ES-I3 (cell line): ENCODE measurements at regions not wholly inside any gene's neighbourhood (a gene's known extent, or its start where the extent isn't known, plus 50 kb on each side); places are given as distances from the start of the nearest gene placed in this dataset.

ENCODE experiments used
- H3K36me3 ChIP-seq: 2 replicates; pipeline ENCODE4 v1.6.1; 2013; ENCODE audit warnings: mild to moderate bottlenecking, low read length, control low read depth, moderate library complexity; ENCODE audit not compliant: insufficient read depth
- H3K4me1 ChIP-seq: 2 replicates; pipeline ENCODE4 v1.6.1; 2013; ENCODE audit warnings: mild to moderate bottlenecking, control low read depth, low read length; ENCODE audit not compliant: insufficient read depth
- H3K9ac ChIP-seq: 2 replicates; pipeline ENCODE4 v1.6.1; 2013; ENCODE audit warnings: low read depth, mild to moderate bottlenecking, low read length, moderate library complexity
- H3K9me3 ChIP-seq: 2 replicates; pipeline ENCODE4 v1.6.1; 2013; ENCODE audit warnings: mild to moderate bottlenecking, low read length, moderate library complexity; ENCODE audit not compliant: control insufficient read depth, insufficient read depth

GRCh38 chr1:163823017-163823416, 501.3 kb downstream of the NUF2 start:
- Histone ChIP-seq H3K9me3 (no peaks in the 10 kb centered on the region), H3K36me3 (no peaks in the 10 kb centered on the region), H3K4me1 (no peaks in the 10 kb centered on the region), H3K9ac (no peak overlapping the region)

- Histone ChIP-seq H3K9ac (no peak overlapping the region), H3K9me3 (no peaks in the 10 kb centered on the region), H3K4me1 (no peaks in the 10 kb centered on the region), H3K36me3 (no peaks in the 10 kb centered on the region)
Measured at GRCh38 chr1:163824006-163824405, 502.3 kb downstream of the NUF2 start.

DNA sequence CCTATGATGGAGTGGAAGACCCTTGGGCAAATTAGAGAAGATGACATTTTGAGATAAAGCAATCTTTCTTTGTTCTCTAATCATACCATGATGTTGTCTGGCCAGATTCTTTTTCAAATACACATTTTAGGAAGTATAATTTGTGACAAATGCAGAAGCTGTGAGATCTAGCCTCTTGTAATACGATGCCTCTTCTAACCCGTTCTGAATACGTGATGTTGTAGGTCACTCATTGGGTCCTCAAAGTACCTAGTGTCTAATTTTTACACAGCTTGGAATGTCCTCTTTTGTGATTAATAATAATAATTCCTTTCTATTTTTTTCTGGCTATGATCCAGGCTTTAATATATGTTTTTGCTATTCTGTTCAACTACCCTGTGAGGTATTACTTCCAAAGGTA, 502.7 kb downstream of the NUF2 start:
- Histone ChIP-seq H3K9me3 (no peaks in the 10 kb centered on the region), H3K4me1 (no peaks in the 10 kb centered on the region), H3K36me3 (no peaks in the 10 kb centered on the region), H3K9ac (no peak overlapping the region)

- no peaks in the 10 kb centered on the region for H3K4me1 ChIP-seq
- no peaks in the 10 kb centered on the region for H3K36me3 ChIP-seq
- H3K9me3 ChIP-seq: no peaks in the 10 kb centered on the region
- H3K9ac ChIP-seq: no peak overlapping the region
Measured at GRCh38 chr1:163826500-163826899, 504.7 kb downstream of the NUF2 start.

DNA sequence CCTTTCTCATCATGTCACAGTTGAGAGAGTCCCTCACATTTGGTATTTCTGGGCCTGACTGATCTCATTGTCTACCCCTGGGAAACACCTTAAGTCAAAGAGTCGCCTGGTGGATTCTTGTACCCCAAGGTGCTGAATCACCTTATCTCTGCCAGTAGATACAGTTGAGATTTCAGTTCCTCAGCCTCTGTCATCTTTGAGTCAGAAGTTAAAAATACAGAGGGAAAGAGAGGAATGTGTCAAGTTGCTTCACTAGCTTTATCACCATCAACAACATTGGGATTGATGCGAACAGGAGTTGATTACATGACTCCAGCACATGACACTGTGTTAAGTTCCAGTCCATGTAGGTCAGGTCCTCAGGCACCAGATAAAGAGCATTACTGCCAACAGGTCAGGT, 513.0 kb downstream of the NUF2 start:
- H3K9ac ChIP-seq: no peak overlapping the region
- no peaks in the 10 kb centered on the region for H3K4me1 ChIP-seq
- no peaks in the 10 kb centered on the region for H3K36me3 ChIP-seq
- H3K9me3 ChIP-seq: no peaks in the 10 kb centered on the region

- no peaks in the 10 kb centered on the region for H3K4me1 ChIP-seq
- H3K36me3 ChIP-seq: no peaks in the 10 kb centered on the region
- no peak overlapping the region for H3K9ac ChIP-seq
- no peaks in the 10 kb centered on the region for H3K9me3 ChIP-seq
Measured at GRCh38 chr1:163836481-163836880, 514.7 kb downstream of the NUF2 start.

DNA sequence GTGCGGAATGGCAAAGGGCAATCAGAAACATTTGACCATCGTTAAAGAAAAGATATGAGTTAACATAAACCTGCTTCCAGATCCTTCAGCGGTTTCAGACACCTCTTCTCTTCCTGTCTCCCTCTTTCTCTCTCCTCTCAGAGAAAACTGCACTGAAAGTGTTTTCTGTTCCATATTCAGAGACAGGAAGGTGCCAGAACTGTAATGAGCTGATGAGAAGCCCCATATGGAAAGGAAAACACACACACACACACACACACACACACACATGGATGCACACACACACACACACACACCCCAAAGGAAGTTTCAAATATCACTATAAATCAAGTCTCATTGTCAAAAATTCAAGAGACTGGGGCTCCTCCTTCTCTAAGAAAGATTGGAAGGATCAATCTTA, 515.5 kb downstream of the NUF2 start:
- Histone ChIP-seq H3K36me3 (no peaks in the 10 kb centered on the region), H3K9me3 (no peaks in the 10 kb centered on the region), H3K4me1 (no peaks in the 10 kb centered on the region), H3K9ac (no peak overlapping the region)

DNA sequence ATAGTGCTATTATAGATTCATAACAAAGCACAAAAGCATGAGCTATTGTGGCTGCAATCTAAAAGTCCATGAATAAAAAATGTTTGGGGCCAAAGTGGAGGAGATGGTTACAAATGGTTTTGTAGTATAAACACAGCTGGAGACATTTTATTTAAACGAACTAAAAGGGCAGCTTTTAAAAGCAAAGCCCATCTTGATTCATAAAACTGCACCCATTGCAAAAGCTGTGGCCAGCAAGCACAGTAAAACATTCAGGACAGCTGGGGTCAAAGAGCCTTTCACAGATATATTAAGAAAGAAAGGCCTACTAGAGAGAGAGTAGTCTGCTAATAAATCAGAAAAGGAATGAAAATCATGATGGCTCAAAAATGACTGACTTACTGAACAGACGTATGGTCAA, 520.8 kb downstream of the NUF2 start:
- no peaks in the 10 kb centered on the region for H3K4me1 ChIP-seq
- no peaks in the 10 kb centered on the region for H3K36me3 ChIP-seq
- H3K9ac ChIP-seq: no peak overlapping the region
- H3K9me3 ChIP-seq: no peaks in the 10 kb centered on the region

DNA sequence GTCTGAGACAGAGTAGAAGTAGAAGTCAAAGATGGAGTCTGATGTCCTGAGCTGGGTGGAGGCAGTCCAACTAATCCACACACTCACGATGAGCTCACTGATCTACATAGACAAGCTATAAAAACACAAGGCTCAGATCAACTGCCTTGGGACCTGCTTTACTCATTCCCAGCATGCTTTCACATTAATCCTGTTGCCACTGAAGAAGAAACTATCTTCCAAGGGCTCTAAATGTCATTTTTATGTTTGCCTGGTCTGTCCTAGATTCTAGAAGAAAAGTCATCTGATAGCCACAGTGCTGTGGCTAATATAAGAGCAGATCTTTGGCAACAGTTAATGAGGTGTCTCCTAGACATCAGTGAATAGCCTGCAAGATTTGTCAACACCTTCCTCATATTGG, 522.7 kb downstream of the NUF2 start:
- no peak overlapping the region for H3K9ac ChIP-seq
- no peaks in the 10 kb centered on the region for H3K9me3 ChIP-seq
- no peaks in the 10 kb centered on the region for H3K36me3 ChIP-seq
- H3K4me1 ChIP-seq: no peaks in the 10 kb centered on the region

DNA sequence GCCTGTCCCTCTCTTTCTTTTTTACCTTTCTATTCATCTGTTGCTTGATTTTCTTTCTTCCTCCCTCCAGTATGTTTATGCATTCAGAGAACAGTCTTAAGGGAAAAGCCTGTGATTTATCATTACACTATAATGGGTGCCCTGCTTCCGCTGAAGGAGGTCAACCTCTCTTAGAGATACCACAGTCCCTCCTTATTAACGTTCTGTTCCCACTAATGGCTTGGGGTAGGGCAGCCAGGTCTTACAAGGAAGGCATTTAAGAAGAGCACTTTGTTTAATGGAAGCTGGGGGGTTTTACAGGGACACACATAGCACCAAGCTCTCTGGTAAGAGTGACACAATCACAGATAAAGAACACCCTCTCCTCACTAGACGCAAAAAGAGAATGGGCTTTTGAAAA, 523.5 kb downstream of the NUF2 start:
- no peaks in the 10 kb centered on the region for H3K36me3 ChIP-seq
- no peaks in the 10 kb centered on the region for H3K9me3 ChIP-seq
- H3K9ac ChIP-seq: no peak overlapping the region
- no peaks in the 10 kb centered on the region for H3K4me1 ChIP-seq

GRCh38 chr1:163863731-163864130, 542.0 kb downstream of the NUF2 start:
- Histone ChIP-seq H3K9me3 (no peaks in the 10 kb centered on the region), H3K9ac (no peak overlapping the region), H3K4me1 (no peaks in the 10 kb centered on the region), H3K36me3 (no peaks in the 10 kb centered on the region)

GRCh38 chr1:163864207-163864606, 542.5 kb downstream of the NUF2 start:
- Histone ChIP-seq H3K9ac (no peak overlapping the region), H3K4me1 (no peaks in the 10 kb centered on the region), H3K9me3 (no peaks in the 10 kb centered on the region), H3K36me3 (no peaks in the 10 kb centered on the region)

DNA sequence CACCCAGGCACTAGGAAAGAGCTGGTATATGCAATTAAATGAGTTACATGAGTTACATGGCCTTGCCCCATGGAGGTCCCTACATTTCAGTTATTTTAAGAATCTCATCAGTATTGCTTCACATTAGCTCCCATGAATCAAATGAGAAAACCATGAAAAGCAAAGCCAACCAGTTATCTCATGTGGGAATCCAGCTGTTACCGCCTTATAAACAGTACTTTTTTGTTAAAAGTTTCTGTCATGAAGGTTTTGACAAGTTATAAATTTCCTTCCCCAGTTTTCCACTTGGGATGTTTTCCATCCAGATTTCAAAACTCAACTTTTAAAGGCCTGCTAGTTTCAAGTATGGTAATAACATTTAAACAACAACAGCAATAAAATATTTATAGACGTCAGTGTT, 544.8 kb downstream of the NUF2 start:
- H3K4me1 ChIP-seq: no peaks in the 10 kb centered on the region
- no peaks in the 10 kb centered on the region for H3K36me3 ChIP-seq
- no peaks in the 10 kb centered on the region for H3K9me3 ChIP-seq
- no peak overlapping the region for H3K9ac ChIP-seq

DNA sequence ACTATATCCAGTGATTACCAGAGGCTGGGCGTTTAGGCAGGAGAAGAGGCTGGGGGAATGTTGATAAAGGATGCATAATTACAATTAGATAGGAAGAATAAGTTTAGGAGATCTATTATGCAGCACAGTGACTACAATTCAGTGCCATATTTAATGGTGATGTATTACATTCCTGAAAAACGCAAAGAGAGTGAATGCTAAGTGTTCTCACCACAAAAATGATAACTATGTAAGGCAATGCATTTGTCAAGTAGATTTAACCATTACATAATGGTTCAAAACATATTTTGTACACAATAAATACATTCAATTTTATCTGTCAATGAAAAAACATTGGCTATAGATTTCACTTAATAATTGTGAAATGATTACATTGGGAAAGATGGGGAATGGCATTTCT, 548.9 kb downstream of the NUF2 start:
- H3K36me3 ChIP-seq: no peaks in the 10 kb centered on the region
- no peak overlapping the region for H3K9ac ChIP-seq
- no peaks in the 10 kb centered on the region for H3K9me3 ChIP-seq
- H3K4me1 ChIP-seq: no peaks in the 10 kb centered on the region

DNA sequence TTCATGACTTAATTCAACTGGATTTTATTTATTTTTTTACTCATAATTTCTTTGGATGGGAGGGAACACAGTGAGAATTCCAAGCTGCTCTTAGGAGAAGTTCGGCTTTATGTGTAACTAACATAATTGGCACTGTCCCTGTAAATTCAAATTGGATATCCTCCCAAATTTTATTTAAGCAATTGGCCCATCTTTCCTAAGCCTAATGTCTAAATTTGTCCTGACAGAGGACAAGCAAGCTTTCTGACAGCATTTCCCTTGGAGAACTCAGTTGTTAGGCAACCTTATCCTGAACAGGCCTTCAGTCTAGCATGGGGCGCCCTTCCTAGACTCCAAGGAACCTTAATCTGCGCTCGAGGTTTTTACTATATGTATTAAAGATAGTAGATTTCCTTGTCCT, 550.3 kb downstream of the NUF2 start:
- no peaks in the 10 kb centered on the region for H3K9me3 ChIP-seq

DNA sequence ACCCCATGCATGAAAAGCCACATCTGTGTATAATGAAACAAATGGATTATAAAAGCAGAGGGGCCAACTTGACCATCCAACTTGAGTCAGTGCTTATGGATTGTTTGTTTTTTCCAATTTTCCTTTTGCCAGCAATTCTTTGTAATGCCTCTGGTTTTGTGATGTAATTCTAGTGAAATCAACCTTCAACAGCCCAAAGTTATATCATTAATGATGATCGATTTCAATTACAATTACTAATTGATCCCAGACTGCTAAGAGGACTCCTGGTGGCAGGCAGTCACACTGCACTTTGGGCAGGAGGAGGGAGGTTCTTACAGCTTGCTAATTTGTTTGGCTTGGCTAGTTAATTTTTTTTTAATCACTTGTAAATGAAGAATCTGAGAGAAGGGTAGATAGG, 552.3 kb downstream of the NUF2 start:
- H3K4me1 ChIP-seq: no peaks in the 10 kb centered on the region
- no peaks in the 10 kb centered on the region for H3K36me3 ChIP-seq
- H3K9ac ChIP-seq: no peak overlapping the region
- H3K9me3 ChIP-seq: no peaks in the 10 kb centered on the region

More for the DNA sequence above, 550.3 kb downstream of the NUF2 start:
- Histone ChIP-seq H3K9ac (no peak overlapping the region), H3K4me1 (no peaks in the 10 kb centered on the region), H3K36me3 (no peaks in the 10 kb centered on the region)
